Adrenal gland (tissue), 9 donors: ENCODE measurements at regions not wholly inside any gene's neighbourhood (a gene's known extent, or its start where the extent isn't known, plus 50 kb on each side); places are given as distances from the start of the nearest gene placed in this dataset.

Experiments used
- DNase-seq, 7 donors: peaks; one replicate each; pipeline ENCODE4 v3.0.0-alpha.2; 2019 to 2020
- H3K27ac ChIP-seq, 5 donors: fragments of 200-600 bp; sonication (generic) in 4 of 5; 1 replicate in 3 of 5; 2 replicates in 2 of 5; pipeline versions ENCODE4 v1.5.1 to v1.8.0; 2016 to 2020; ENCODE audit warnings: mild to moderate bottlenecking in 1 of 5
- H3K27me3 ChIP-seq: fragments of 200-600 bp; 2 replicates; pipeline ENCODE4 v1.8.0; 2021
- H3K36me3 ChIP-seq, 2 donors: fragments of 200-600 bp; replicated peaks in 1 of 2; 1 replicate in 1 of 2; 2 replicates in 1 of 2; pipeline versions ENCODE4 v1.5.1 to v1.8.0; 2018 to 2022
- H3K4me1 ChIP-seq, 2 donors: fragments of 200-600 bp; replicated peaks in 1 of 2; 1 replicate in 1 of 2; 2 replicates in 1 of 2; pipeline versions ENCODE4 v1.5.1 to v1.8.0; 2018 to 2021
- H3K4me3 ChIP-seq, 4 donors: fragments of 200-600 bp; sonication (generic) in 3 of 4; one replicate each; pipeline ENCODE4 v1.5.1; 2016 to 2018
- H3K9me3 ChIP-seq, 3 donors: fragments of 200-600 bp; sonication (generic) in 1 of 3; replicated peaks in 1 of 3; 1 replicate in 2 of 3; 2 replicates in 1 of 3; pipeline versions ENCODE4 v1.5.1 to v1.8.0; 2016 to 2021
- POLR2A ChIP-seq, 2 donors: fragments of 450-650 bp; IDR thresholded peaks; one replicate each; pipeline ENCODE4 v1.6.1; 2017; ENCODE audit warnings: antibody characterized with exemption in 2 of 2, mild to moderate bottlenecking in 2 of 2, moderate library complexity in 1 of 2
- WGBS, 4 donors: extraction: QIAGEN DNeasy Blood & Tissue Kit in 2 of 4; methylation state at CpG; one replicate each; pipeline versions ENCODE4 v1.1.5 to v1.1.7; 2013 to 2017; 5-methylcytosine and 5-hydroxymethylcytosine counted together
- intact Hi-C, 2 donors: fragments of 100-400 bp; cut with DNase I; formaldehyde crosslinking; loops; one replicate each; pipeline versions ENCODE4 v1.14.1 to v1.15.0; 2022 to 2023
- TF ChIP-seq, protein P1 (sequence below), 6 experiments: fragments of 450-650 bp in 4 of 6; fragments of 200-600 bp in 2 of 6; sonication (generic) in 1 of 6; IDR thresholded peaks; 1 replicate in 5 of 6; 2 replicates in 1 of 6; pipeline versions ENCODE4 v1.5.1 to v1.8.0; 2016 to 2021; ENCODE audit warnings: antibody characterized with exemption in 6 of 6, mild to moderate bottlenecking in 2 of 6, moderate library complexity in 1 of 6
- donor health status: healthy with polysubstance abuse.
- donor health status: Bipolar disorder and iron deficiency.
- donor health status: DM: yes; HTN: yes; CAD: no.
- donor health status: DM: no; HTN: no; CAD: no.
- donor health status: DM: no; HTN: no; CAD: no.

GRCh38 chr1:68355614-68356013 lies 94.1 kb downstream of the RPE65 start:
- no peaks in the 10 kb centered on the region for H3K27me3 ChIP-seq
- no peak overlapping the region for H3K4me3 ChIP-seq
- no peak for DNase-seq
- intact Hi-C loops: no loop called here
- TF ChIP-seq, protein P1, sequence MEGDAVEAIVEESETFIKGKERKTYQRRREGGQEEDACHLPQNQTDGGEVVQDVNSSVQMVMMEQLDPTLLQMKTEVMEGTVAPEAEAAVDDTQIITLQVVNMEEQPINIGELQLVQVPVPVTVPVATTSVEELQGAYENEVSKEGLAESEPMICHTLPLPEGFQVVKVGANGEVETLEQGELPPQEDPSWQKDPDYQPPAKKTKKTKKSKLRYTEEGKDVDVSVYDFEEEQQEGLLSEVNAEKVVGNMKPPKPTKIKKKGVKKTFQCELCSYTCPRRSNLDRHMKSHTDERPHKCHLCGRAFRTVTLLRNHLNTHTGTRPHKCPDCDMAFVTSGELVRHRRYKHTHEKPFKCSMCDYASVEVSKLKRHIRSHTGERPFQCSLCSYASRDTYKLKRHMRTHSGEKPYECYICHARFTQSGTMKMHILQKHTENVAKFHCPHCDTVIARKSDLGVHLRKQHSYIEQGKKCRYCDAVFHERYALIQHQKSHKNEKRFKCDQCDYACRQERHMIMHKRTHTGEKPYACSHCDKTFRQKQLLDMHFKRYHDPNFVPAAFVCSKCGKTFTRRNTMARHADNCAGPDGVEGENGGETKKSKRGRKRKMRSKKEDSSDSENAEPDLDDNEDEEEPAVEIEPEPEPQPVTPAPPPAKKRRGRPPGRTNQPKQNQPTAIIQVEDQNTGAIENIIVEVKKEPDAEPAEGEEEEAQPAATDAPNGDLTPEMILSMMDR (IDR thresholded peaks at IDR 0.05): no peak
- no peak for TF ChIP-seq POLR2A (IDR thresholded peaks at IDR 0.05)
- no peaks in the 10 kb centered on the region for H3K9me3 ChIP-seq
- H3K36me3 ChIP-seq: no peaks in the 10 kb centered on the region
- H3K4me1 ChIP-seq: peaks cover 18% of the 10 kb centered on the region in 2 donors
- no peak overlapping the region for H3K27ac ChIP-seq
- 84 to 90% (median 87%) methylated on average over 3 of the region's 3 CpGs for WGBS, 4 donors

DNA sequence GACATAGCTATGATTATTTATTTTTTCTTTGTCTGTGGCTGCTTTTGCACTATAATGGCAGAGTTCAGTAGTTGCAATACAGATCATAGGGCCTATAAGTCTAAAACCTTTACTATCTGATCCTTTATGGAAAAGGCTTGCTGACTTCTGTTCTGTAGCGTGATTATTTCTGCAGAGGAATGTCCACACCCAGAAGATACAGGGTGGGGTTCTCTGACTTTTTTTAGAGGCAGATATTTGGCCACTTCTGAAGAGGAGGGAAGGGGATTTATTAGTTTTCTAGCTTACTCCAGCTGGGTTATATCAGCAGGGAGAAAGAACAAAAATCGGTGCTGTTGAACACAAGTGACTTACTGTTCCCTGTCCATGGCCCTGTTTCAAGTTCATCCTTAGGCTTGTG lies 97.6 kb downstream of the RPE65 start:
- Histone ChIP-seq H3K36me3 (no peaks in the 10 kb centered on the region), H3K4me1 (peaks cover 0 to 1% of the 10 kb centered on the region in 2 donors), H3K4me3 (no peak overlapping the region), H3K9me3 (no peaks in the 10 kb centered on the region), H3K27me3 (no peaks in the 10 kb centered on the region), H3K27ac (no peak overlapping the region)
- intact Hi-C loops: no loop called here
- TF ChIP-seq POLR2A (IDR thresholded peaks at IDR 0.05): no peak
- TF ChIP-seq, protein P1 (IDR thresholded peaks at IDR 0.05): no peak
- DNase-seq: no peak
- WGBS, 4 donors: 54 to 86% (median 65%) methylated on average over 2 of the region's 2 CpGs

DNA sequence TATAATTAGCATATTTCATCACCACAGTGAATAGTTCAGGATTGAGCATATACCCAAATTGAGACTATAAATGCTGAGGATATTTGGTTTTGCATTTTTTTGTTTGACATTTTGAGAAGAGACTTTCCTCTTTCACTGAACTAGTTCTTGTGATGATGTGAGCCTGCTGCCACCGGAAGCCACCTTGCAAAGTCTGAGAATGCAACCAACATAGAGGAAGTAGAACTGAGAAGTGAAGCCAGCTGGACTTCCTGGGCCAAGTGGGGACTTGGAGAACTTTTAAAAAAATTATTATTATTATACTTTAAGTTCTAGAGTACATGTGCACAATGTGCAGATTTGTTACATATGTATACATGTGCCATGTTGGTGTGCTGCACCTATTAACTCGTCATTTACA lies 102.3 kb downstream of the RPE65 start:
- WGBS, 4 donors: 62 to 84% (median 73%) methylated on average over 1 to 2 of the region's 2 CpGs
- H3K27me3 ChIP-seq: no peaks in the 10 kb centered on the region
- H3K4me3 ChIP-seq: no peak overlapping the region
- no peaks in the 10 kb centered on the region for H3K36me3 ChIP-seq
- H3K9me3 ChIP-seq: no peaks in the 10 kb centered on the region
- intact Hi-C loops: no loop called here
- peak; percentile 20 to 63 (median 28) for DNase-seq
- TF ChIP-seq POLR2A (IDR thresholded peaks at IDR 0.05): no peak
- TF ChIP-seq, protein P1 (IDR thresholded peaks at IDR 0.05): no peak
- peaks cover 0 to 2% of the 10 kb centered on the region in 2 donors for H3K4me1 ChIP-seq
- no peak overlapping the region for H3K27ac ChIP-seq

DNA sequence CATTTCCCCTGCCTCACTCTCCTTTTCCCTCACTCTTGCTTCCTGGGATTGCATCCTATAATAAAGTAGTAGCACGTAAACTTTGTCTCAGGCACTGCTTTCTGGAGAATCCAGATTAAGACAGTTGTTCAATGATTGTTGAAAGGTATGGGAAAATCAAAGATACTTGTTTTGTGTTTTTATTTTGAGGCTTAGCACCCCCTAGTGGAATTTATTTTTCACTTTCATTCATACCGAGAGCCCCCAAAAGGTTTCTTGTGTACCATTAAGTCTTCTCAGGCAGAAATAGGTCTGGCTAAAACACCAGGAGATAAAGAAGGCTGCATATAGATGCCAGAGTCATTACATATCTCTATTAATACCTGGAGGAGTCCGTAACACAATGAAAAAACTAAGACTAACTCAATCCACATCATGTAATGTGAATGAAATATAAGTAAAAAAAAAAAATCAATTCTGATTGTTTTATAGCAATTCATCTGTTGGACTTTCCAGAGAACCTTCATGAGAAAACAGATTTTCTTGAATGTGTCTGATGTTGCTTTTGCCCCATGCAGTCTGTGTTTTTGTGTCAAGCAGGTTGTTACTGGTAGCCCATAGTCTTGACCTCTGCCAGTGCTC lies 103.5 kb downstream of the RPE65 start:
- no peak for TF ChIP-seq POLR2A (IDR thresholded peaks at IDR 0.05)
- TF ChIP-seq, protein P1 (IDR thresholded peaks at IDR 0.05): peak; percentile 25 to 55 (median 40)
- WGBS, 4 donors: 54 to 65% (median 61%) methylated on average over 3 of the region's 3 CpGs
- H3K27ac ChIP-seq: no peak overlapping the region
- intact Hi-C loops: no loop called here
- no peaks in the 10 kb centered on the region for H3K27me3 ChIP-seq
- no peak overlapping the region for H3K4me3 ChIP-seq
- H3K4me1 ChIP-seq: peaks cover 0 to 2% of the 10 kb centered on the region in 2 donors
- DNase-seq: no peak
- no peaks in the 10 kb centered on the region for H3K36me3 ChIP-seq
- H3K9me3 ChIP-seq: no peaks in the 10 kb centered on the region
